ENCODE measurements at regions not wholly inside any gene's neighbourhood (a gene's known extent, or its start where the extent isn't known, plus 50 kb on each side); places are given as distances from the start of the nearest gene placed in this dataset.

- DNase-seq (ENCODE audit: extremely low read depth, low read depth), result no peak
- TF ChIP-seq, protein P1, sequence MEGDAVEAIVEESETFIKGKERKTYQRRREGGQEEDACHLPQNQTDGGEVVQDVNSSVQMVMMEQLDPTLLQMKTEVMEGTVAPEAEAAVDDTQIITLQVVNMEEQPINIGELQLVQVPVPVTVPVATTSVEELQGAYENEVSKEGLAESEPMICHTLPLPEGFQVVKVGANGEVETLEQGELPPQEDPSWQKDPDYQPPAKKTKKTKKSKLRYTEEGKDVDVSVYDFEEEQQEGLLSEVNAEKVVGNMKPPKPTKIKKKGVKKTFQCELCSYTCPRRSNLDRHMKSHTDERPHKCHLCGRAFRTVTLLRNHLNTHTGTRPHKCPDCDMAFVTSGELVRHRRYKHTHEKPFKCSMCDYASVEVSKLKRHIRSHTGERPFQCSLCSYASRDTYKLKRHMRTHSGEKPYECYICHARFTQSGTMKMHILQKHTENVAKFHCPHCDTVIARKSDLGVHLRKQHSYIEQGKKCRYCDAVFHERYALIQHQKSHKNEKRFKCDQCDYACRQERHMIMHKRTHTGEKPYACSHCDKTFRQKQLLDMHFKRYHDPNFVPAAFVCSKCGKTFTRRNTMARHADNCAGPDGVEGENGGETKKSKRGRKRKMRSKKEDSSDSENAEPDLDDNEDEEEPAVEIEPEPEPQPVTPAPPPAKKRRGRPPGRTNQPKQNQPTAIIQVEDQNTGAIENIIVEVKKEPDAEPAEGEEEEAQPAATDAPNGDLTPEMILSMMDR (IDR thresholded peaks at IDR 0.05; ENCODE audit: low read depth, low read length), result no peak
Measured at GRCh38 chr2:122180972-122181371, 425.5 kb downstream of the TSN start.

DNA sequence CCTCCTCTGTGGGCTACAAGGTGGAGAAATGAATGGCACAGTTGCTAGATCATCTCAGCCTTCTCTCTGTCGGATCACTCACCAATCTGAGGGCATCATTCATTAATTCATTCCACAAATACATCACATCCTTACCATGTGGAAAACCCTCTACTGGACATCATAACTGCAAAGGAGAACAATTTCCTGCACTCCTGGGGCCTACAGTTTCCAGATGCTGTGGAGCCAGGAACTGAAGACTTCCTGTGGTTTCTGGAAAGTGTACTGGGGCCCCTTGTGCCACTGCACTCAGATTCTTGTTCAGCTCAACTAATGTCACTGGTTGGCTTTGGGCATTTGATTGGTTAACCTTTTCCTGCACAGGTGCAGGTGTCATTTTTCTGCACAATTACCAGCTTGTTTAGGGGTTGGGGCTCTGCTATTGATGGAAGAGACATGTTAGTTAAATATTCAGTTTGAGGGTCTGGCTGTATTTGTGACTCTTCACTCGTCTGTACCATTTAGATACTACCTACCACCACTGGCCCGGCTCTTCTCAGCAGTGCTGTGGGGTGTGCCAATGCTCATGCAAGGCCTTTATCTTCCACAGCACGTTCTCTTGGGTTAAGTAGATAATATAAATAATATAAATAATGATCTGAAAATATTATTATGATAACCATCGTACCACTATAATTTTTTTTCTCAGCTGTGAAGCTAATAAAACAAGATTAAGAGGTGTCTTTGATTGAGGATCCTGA is 427.3 kb downstream of the TSN start:
- TF ChIP-seq, protein P1 (IDR thresholded peaks at IDR 0.05; ENCODE audit: low read depth, low read length), result no peak

GRCh38 chr2:122183890-122184289 is 428.4 kb downstream of the TSN start:
- TF ChIP-seq, protein P1 (IDR thresholded peaks at IDR 0.05; ENCODE audit: low read depth, low read length), result no peak
- DNase-seq (ENCODE audit: extremely low read depth, low read depth), result no peak

More for the DNA sequence above, 427.3 kb downstream of the TSN start:
- DNase-seq (ENCODE audit: extremely low read depth, low read depth), result no peak

DNA sequence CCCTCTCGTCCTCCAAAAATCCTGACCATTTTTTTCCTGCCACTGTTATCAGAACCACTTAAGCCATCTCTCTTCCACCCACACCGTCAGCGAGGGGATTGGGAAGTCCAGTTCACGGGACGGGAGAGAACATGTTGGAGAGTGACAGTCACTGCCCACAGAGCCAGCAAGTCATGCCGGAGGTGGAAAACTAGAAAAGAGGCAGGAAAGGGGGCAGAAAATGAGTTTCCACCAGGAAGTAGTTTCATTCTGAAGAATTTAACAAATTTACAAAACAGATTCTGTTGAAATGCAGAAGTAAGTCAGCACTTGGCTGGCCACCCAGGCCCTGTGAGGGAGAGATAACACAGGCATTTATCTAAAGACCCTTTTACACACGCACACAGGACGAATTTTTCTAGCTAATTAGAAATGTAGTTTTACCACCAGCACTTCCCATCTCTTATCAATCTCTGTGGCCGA is 431.3 kb downstream of the TSN start:
- no peak for DNase-seq (ENCODE audit: extremely low read depth, low read depth)
- TF ChIP-seq, protein P1 (IDR thresholded peaks at IDR 0.05; ENCODE audit: low read depth, low read length), result no peak

- TF ChIP-seq, protein P1 (IDR thresholded peaks at IDR 0.05; ENCODE audit: low read depth, low read length), result no peak
Measured at GRCh38 chr2:122191331-122191730, 435.9 kb downstream of the TSN start.

DNA sequence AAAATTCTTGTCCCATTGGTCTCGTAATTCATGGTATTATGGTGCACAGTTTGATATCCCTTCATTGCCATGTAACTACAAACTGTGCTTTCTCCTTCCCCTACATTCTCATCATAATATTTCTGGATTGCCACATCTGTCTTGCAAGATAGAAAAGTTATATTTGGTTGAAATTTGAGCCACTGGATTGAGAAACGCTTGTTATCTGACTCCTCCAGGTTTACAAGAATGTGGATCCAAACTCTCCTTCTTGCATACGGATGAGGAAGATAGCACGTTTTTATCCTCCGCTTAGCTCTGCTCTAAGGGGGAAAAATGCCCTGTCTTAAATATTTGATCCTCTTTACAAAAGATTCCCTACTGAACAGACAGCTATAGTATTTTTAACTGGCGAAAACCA is 438.2 kb downstream of the TSN start:
- TF ChIP-seq, protein P1 (IDR thresholded peaks at IDR 0.05; ENCODE audit: low read depth, low read length), result no peak
- DNase-seq (ENCODE audit: extremely low read depth, low read depth), result no peak

More at GRCh38 chr2:122191331-122191730, 435.9 kb downstream of the TSN start:
- DNase-seq (ENCODE audit: extremely low read depth, low read depth), result no peak

GRCh38 chr2:122194546-122194945 is 439.1 kb downstream of the TSN start:
- no peak for DNase-seq (ENCODE audit: extremely low read depth, low read depth)
- TF ChIP-seq, protein P1 (IDR thresholded peaks at IDR 0.05; ENCODE audit: low read depth, low read length), result no peak
